Hepatocyte (in vitro differentiated cells): ENCODE measurements at regions not wholly inside any gene's neighbourhood (a gene's known extent, or its start where the extent isn't known, plus 50 kb on each side); places are given as distances from the start of the nearest gene placed in this dataset.
"Not testable (repeated sequence)": the region's sequence is repeated elsewhere in the genome, so short reads cannot be mapped to it uniquely, and the experiment has no call there.

Source experiments
- DNase-seq: peaks from one replicate; pipeline ENCODE4 v3.0.0-alpha.2; 2016; ENCODE audit warnings: low spot score
- H2AFZ ChIP-seq: fragments of 200-600 bp; sonication (generic); 2 replicates; pipeline ENCODE4 v1.6.0; 2016; ENCODE audit warnings: antibody characterized with exemption, mild to moderate bottlenecking
- H3K27ac ChIP-seq: fragments of 200-600 bp; sonication (generic); 2 replicates; pipeline ENCODE4 v1.5.1; 2016; ENCODE audit warnings: mild to moderate bottlenecking
- H3K27me3 ChIP-seq: fragments of 200-600 bp; sonication (generic); 2 replicates; pipeline ENCODE4 v1.6.1; 2016
- H3K36me3 ChIP-seq: fragments of 200-600 bp; sonication (generic); replicated peaks from 2 replicates; pipeline ENCODE4 v1.5.1; 2016; ENCODE audit warnings: low read depth; ENCODE audit not compliant: insufficient read depth
- H3K4me1 ChIP-seq: fragments of 200-600 bp; sonication (generic); 2 replicates; pipeline ENCODE4 v1.5.1; 2016; ENCODE audit warnings: mild to moderate bottlenecking, moderate library complexity; ENCODE audit not compliant: insufficient read depth
- H3K4me2 ChIP-seq: fragments of 200-600 bp; sonication (generic); 2 replicates; pipeline ENCODE4 v1.6.0; 2016
- H3K4me3 ChIP-seq: fragments of 200-600 bp; sonication (generic); 2 replicates; pipeline ENCODE4 v1.5.1; 2016; ENCODE audit warnings: mild to moderate bottlenecking
- H3K79me2 ChIP-seq: fragments of 200-600 bp; sonication (generic); 2 replicates; pipeline ENCODE4 v1.6.0; 2017; ENCODE audit warnings: mild to moderate bottlenecking
- H3K9me2 ChIP-seq: fragments of 200-600 bp; sonication (generic); replicated peaks from 2 replicates; pipeline ENCODE4 v1.6.0; 2017; ENCODE audit warnings: mild to moderate bottlenecking; ENCODE audit not compliant: insufficient read depth
- H3K9me3 ChIP-seq: fragments of 200-600 bp; sonication (generic); 2 replicates; pipeline ENCODE4 v1.5.1; 2016; ENCODE audit warnings: low read depth, mild to moderate bottlenecking
- H4K20me1 ChIP-seq: fragments of 200-600 bp; sonication (generic); 2 replicates; pipeline ENCODE4 v1.6.0; 2016; ENCODE audit warnings: mild to moderate bottlenecking; ENCODE audit not compliant: insufficient read depth, poor library complexity, severe bottlenecking
- CTCF ChIP-seq: fragments of 200-600 bp; sonication (generic); IDR thresholded peaks from 2 replicates; pipeline ENCODE4 v1.5.1; 2016; ENCODE audit warnings: antibody characterized with exemption, mild to moderate bottlenecking; ENCODE audit not compliant: poor library complexity
- EZH2 ChIP-seq: fragments of 200-600 bp; sonication (generic); IDR thresholded peaks from 2 replicates; pipeline ENCODE4 v1.6.1; 2016; ENCODE audit warnings: antibody characterized with exemption, mild to moderate bottlenecking, borderline replicate concordance
- EZH2phosphoT487 ChIP-seq: fragments of 200-600 bp; sonication (generic); IDR thresholded peaks from one replicate; pipeline ENCODE4 v1.6.1; 2018; ENCODE audit warnings: antibody characterized with exemption, mild to moderate bottlenecking, low read depth, moderate library complexity; ENCODE audit not compliant: unreplicated experiment, severe bottlenecking
- WGBS: methylation state at CpG from one replicate; pipeline ENCODE4 v1.1.6; 2016; ENCODE audit warnings: low lambda C conversion rate; ENCODE audit errors: missing lambda C conversion rate; 5-methylcytosine and 5-hydroxymethylcytosine counted together

- Histone ChIP-seq H3K79me2 (no peaks in the 10 kb centered on the region), H3K4me3 (no peak overlapping the region), H3K9me3 (no peaks in the 10 kb centered on the region), H3K27me3 (no peaks in the 10 kb centered on the region), H3K4me1 (no peaks in the 10 kb centered on the region), H3K36me3 (no peaks in the 10 kb centered on the region), H2AFZ (no peak overlapping the region), H3K9me2 (no peaks in the 10 kb centered on the region), H3K27ac (no peak overlapping the region), H4K20me1 (no peaks in the 10 kb centered on the region), H3K4me2 (no peak overlapping the region)
- 91% methylated on average over 3 of the region's 3 CpGs for WGBS
- TF ChIP-seq CTCF (no peak), EZH2phosphoT487 (no peak), EZH2 (no peak)
- DNase-seq, result no peak
Measured at GRCh38 chr2:205865056-205865455, 182.8 kb downstream of the NRP2 start.

GRCh38 chr2:205864491-205864890 is 182.2 kb downstream of the NRP2 start:
- Histone ChIP-seq H3K9me2 (no peaks in the 10 kb centered on the region), H3K36me3 (no peaks in the 10 kb centered on the region), H3K79me2 (no peaks in the 10 kb centered on the region), H3K9me3 (no peaks in the 10 kb centered on the region), H2AFZ (no peak overlapping the region), H3K27me3 (no peaks in the 10 kb centered on the region), H3K4me2 (no peak overlapping the region), H3K4me3 (no peak overlapping the region), H3K27ac (no peak overlapping the region), H3K4me1 (no peaks in the 10 kb centered on the region), H4K20me1 (no peaks in the 10 kb centered on the region)
- TF ChIP-seq CTCF, result no peak
- no peak for TF ChIP-seq EZH2
- no peak for TF ChIP-seq EZH2phosphoT487
- no peak for DNase-seq
- WGBS, result 86% methylated on average over 1 of the region's 1 CpG

GRCh38 chr2:205862761-205863160 is 180.5 kb downstream of the NRP2 start:
- not testable (repeated sequence) for H3K9me2 ChIP-seq, H3K79me2 ChIP-seq, H3K27ac ChIP-seq, H3K4me1 ChIP-seq, H3K9me3 ChIP-seq, H4K20me1 ChIP-seq, DNase-seq, H3K27me3 ChIP-seq, H3K4me3 ChIP-seq, H3K4me2 ChIP-seq, H2AFZ ChIP-seq, H3K36me3 ChIP-seq
- WGBS, result 93% methylated on average over 4 of the region's 4 CpGs

- H2AFZ ChIP-seq, result no peak overlapping the region
- H3K9me2 ChIP-seq, result no peaks in the 10 kb centered on the region
- H3K27me3 ChIP-seq, result no peaks in the 10 kb centered on the region
- H3K4me3 ChIP-seq, result no peak overlapping the region
- TF ChIP-seq EZH2 (no peak), EZH2phosphoT487 (no peak), CTCF (no peak)
- H4K20me1 ChIP-seq, result no peaks in the 10 kb centered on the region
- no peaks in the 10 kb centered on the region for H3K79me2 ChIP-seq
- H3K4me1 ChIP-seq, result no peaks in the 10 kb centered on the region
- WGBS, result 67% methylated on average over 7 of the region's 7 CpGs
- H3K9me3 ChIP-seq, result no peaks in the 10 kb centered on the region
- DNase-seq, result no peak
- no peak overlapping the region for H3K27ac ChIP-seq
- H3K36me3 ChIP-seq, result no peaks in the 10 kb centered on the region
- H3K4me2 ChIP-seq, result no peak overlapping the region
Measured at GRCh38 chr2:205860885-205861284, 178.6 kb downstream of the NRP2 start.
